ENCODE measurements at regions not wholly inside any gene's neighbourhood (a gene's known extent, or its start where the extent isn't known, plus 50 kb on each side); places are given as distances from the start of the nearest gene placed in this dataset.

DNA sequence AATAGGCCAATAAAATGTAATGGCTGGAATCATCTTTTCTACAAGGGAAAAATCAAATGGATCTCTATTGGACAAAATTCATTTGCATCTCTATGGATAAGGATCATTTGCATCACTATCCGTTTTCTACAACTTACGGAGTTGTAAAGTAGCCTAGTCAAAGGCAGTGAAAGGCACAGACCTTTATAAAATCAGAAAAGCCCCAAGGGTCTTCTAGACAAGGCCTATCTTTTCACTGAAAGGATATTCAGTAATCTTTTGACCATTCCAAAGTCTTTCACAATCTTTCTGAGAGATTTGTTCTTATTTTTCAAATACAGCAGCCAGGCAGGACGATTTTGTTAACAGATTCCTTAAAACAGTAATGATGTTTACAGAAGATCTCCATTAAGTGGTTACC is 119.5 kb upstream of the JADE1 start:
- DNase-seq (ENCODE audit: low spot score): no peak
- TF ChIP-seq, protein P1, sequence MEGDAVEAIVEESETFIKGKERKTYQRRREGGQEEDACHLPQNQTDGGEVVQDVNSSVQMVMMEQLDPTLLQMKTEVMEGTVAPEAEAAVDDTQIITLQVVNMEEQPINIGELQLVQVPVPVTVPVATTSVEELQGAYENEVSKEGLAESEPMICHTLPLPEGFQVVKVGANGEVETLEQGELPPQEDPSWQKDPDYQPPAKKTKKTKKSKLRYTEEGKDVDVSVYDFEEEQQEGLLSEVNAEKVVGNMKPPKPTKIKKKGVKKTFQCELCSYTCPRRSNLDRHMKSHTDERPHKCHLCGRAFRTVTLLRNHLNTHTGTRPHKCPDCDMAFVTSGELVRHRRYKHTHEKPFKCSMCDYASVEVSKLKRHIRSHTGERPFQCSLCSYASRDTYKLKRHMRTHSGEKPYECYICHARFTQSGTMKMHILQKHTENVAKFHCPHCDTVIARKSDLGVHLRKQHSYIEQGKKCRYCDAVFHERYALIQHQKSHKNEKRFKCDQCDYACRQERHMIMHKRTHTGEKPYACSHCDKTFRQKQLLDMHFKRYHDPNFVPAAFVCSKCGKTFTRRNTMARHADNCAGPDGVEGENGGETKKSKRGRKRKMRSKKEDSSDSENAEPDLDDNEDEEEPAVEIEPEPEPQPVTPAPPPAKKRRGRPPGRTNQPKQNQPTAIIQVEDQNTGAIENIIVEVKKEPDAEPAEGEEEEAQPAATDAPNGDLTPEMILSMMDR (IDR thresholded peaks at IDR 0.05; ENCODE audit: extremely low read depth, missing control alignments): no peak

DNA sequence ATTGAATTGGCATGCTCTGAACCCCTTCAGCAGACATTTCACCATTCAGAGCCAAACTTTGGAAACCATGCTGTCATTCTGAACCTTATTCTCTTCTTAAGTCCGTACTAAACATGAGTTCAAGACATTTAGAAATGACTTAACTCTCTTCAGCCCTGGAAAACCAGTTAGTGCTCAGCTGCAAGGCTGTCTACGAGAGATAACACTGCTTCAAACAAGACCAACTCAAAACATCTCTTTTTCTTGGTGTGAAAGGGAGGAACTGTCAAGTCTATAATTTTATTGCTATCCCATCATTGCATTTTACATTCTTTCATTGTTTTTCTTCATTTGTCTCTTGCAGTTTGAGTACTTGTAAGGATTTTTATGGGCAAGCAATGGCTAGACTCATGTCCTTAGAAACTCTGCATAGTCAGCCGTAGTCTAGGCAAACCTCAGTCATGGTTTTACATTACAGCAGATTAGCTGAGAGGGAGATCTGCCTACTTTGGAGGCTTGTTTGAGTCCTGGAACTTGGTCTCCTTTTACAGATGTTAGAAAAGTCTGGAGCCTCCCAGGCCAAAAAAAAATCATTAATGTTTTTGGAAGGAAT is 120.6 kb upstream of the JADE1 start:
- TF ChIP-seq, protein P1 (IDR thresholded peaks at IDR 0.05; ENCODE audit: extremely low read depth, missing control alignments): no peak
- no peak for DNase-seq (ENCODE audit: low spot score)

DNA sequence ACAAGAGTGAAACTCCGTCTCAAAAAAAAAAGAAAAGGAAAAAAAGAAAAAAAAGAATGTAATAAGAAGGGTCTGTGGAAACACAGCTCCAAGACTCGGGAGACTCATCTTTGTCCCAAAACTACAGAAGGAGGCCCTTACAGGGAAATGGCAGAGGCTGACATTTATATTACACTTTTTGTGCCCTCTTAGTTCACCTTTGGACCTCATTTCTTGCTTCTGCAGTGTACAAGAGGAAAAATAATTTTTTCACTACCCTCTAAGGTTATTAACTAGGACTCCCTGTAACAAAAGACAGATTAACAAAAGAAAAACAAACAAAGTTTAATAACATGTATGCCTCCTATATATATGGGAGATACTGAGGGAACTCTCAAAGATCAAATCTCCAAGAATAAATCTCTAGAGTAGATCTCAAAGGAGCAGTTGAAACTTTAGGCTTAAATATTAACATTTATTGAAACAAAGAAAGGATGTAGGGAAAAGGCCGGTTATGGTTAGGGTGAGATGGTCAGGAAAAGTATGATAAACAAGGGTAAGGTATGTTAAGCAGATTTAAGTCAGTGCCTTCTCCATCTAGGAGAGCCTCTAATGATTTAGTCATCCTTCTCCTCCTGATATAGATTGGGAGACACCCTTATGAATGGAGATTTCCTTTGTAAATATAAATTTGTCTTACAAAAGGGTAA is 121.3 kb upstream of the JADE1 start:
- no peak for DNase-seq (ENCODE audit: low spot score)
- TF ChIP-seq, protein P1 (IDR thresholded peaks at IDR 0.05; ENCODE audit: extremely low read depth, missing control alignments): no peak

DNA sequence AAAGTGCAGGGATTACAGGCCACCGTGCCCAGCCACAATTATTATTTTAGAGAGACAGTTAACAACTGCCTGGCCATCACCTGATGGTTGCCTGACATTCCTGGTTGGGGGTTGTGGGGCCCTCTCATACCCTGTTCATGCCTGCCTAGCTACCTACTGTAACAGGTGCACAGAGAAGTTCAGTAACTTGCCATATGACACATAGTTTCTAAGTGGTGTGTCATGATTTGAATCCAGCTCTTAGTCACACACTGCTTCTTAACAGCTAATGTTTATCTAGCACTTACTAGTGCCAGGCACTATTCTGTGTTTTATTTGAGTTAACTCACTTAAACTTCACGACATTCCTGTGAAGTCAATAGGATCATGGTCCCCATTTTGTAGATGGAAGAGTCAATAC is 122.7 kb upstream of the JADE1 start:
- TF ChIP-seq, protein P1 (IDR thresholded peaks at IDR 0.05; ENCODE audit: extremely low read depth, missing control alignments): no peak
- no peak for DNase-seq (ENCODE audit: low spot score)

DNA sequence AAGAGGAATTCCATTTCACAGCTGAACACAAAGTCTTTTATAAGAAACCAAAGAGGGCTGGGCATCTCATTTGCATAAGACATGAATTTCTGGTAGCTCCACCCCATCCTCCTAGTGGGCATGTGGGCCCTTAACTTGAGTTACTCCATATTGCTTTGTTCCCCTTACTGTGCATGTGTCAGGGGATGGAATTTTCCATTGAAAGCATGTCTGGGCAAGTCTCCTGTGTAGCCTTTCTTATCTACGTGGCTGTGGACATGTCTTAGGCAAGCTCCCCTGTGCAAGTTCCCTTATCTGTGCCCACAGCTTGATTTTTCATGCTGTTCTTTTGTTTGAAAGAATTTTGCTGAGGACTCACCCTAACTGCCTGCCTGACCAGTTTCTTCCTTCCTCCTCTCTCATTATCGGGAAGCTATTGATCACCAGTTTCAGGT is 123.5 kb upstream of the JADE1 start:
- TF ChIP-seq, protein P1 (IDR thresholded peaks at IDR 0.05; ENCODE audit: extremely low read depth, missing control alignments): no peak
- DNase-seq (ENCODE audit: low spot score): no peak

DNA sequence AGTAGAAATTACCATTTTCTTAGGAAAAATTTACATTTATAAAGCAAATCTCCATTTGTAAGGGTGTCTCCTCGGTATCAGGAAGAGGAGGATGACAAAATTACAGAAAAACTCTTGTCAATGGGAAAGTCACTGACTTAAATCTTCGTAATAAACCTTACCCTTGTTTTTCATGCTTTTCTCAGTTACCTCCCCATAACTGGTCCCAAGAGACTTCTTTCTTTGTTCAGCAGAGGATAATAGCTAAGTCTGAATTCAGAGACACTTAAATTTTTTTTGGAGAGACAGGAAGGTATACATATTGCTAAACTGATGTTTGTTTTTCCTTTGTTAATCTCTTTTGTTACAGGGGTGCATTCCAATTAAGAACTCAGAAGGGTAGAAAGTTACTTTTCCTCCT is 125.5 kb upstream of the JADE1 start:
- no peak for DNase-seq (ENCODE audit: low spot score)
- TF ChIP-seq, protein P1 (IDR thresholded peaks at IDR 0.05; ENCODE audit: extremely low read depth, missing control alignments): no peak

DNA sequence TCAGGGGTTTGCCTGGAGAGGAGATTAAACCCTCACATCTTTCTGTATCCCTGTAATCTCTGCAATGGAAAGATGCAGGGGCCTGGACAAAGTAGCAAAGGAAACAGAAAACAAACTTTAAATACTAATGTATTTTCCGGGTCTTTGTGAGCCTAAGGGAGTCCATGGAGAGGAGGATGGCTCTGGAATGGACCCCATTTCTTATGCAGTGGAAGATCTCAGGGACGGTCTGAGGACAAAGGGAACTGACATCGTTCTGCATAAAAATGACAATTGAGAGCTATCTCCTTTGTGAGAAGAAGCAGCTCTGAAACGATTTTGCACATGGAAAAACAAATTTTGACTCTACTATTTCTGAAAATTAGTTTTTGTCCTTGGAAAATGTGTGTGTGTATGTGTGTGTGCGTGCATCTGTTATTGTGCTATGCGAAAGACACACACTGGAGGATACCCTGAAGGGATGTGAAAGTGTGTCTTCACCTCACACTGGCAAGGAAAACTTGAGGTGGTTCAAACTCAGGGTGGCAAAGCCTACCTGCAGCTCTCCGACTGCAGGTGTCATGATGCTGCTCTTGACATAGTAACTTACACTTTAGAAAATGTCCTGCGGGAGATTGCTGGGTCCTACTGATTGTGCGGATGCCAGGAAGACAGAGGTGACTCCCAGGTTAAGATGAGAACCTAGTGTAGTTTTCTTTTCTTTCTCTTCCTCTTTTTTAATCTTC is 126.4 kb upstream of the JADE1 start:
- no peak for DNase-seq (ENCODE audit: low spot score)
- TF ChIP-seq, protein P1 (IDR thresholded peaks at IDR 0.05; ENCODE audit: extremely low read depth, missing control alignments): no peak

Measured in GM20000 (cell line).